ENCODE measurements at regions not wholly inside any gene's neighbourhood (a gene's known extent, or its start where the extent isn't known, plus 50 kb on each side); places are given as distances from the start of the nearest gene placed in this dataset.
"Not testable (repeated sequence)": the region's sequence is repeated elsewhere in the genome, so short reads cannot be mapped to it uniquely, and the experiment has no call there.

DNA sequence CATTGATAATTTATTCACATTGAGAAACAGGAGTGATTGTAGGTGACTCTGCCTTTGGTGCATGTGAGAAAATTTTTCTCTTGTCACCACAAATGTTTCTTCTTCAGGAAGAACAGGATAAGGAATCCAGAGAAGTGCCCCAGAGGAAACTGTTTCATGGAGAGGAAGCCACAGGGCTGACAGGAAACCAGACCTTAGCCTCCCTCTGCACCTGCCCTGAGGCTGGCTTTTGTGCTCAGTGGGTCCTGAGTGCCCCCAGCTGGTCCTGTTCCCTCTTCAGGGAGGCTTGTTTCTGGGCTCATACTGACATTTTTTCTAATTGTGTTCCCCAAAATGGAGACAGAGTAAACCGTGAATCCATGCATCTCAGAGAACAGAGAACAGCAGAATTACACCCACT lies 135.8 kb upstream of the POTEB2 start:
- not testable (repeated sequence) for TF ChIP-seq FOS (IDR thresholded peaks at IDR 0.05; ENCODE audit: borderline replicate concordance, insufficient read depth, low read length); EZH2 (IDR thresholded peaks at IDR 0.05; ENCODE audit: borderline replicate concordance, low read depth, low read length, severe bottlenecking); CTCF (IDR thresholded peaks at IDR 0.05; ENCODE audit: extremely low read depth in 1 of 2, insufficient read depth in 1 of 2, low read depth in 1 of 2, low read length in 2 of 2); POLR2AphosphoS5 (IDR thresholded peaks at IDR 0.05; ENCODE audit: insufficient read depth, low read depth, low read length); POLR2A (IDR thresholded peaks at IDR 0.05; ENCODE audit: low read depth, low read length); MYC (IDR thresholded peaks at IDR 0.05; ENCODE audit: low read depth, low read length)

Measured in endothelial cell of umbilical vein (primary cell).